Kidney epithelial cell (primary cell): ENCODE measurements at regions not wholly inside any gene's neighbourhood (a gene's known extent, or its start where the extent isn't known, plus 50 kb on each side); places are given as distances from the start of the nearest gene placed in this dataset.

Experiments
- DNase-seq: peaks from one replicate; pipeline ENCODE4 v3.0.0-alpha.2; 2010; ENCODE audit warnings: low read depth
- H3K27me3 ChIP-seq: 2 replicates; pipeline ENCODE4 v1.6.0; 2011; ENCODE audit warnings: low read length; ENCODE audit not compliant: control insufficient read depth, insufficient read depth
- H3K36me3 ChIP-seq: 2 replicates; pipeline ENCODE4 v1.5.1; 2011; ENCODE audit warnings: low read length; ENCODE audit not compliant: control insufficient read depth, insufficient read depth
- H3K4me3 ChIP-seq: 2 replicates; pipeline ENCODE4 v1.5.1; 2011; ENCODE audit warnings: low read depth, mild to moderate bottlenecking, control low read depth, low read length
- TF ChIP-seq, protein P1 (sequence below): IDR thresholded peaks from 2 replicates; pipeline ENCODE4 v1.5.1; 2011; ENCODE audit warnings: mild to moderate bottlenecking, moderate library complexity, low read length, control low read depth, inconsistent platforms; ENCODE audit not compliant: insufficient read depth, poor library complexity, severe bottlenecking

DNA sequence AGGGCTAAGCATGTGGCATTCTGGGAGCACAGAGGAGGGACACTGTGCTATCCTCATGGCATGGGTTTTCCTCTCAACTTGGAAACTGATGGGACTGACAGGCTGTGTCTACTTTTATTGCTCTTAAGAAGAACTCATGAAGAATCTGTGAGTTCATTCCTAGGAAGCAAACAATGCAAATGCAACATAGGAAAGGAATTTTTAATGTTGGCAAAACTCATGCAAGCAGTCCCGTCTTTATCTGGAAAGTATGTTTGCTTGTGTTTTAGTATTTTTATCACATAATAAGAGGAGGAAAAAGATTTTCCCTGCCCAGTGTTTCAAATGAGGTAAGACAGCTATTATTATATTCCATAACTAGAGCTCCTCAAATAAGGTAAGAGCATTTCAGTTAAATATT lies 89.7 kb downstream of the TRIM42 start:
- Histone ChIP-seq H3K4me3 (no peak overlapping the region), H3K27me3 (no peaks in the 10 kb centered on the region), H3K36me3 (no peaks in the 10 kb centered on the region)
- TF ChIP-seq, protein P1, sequence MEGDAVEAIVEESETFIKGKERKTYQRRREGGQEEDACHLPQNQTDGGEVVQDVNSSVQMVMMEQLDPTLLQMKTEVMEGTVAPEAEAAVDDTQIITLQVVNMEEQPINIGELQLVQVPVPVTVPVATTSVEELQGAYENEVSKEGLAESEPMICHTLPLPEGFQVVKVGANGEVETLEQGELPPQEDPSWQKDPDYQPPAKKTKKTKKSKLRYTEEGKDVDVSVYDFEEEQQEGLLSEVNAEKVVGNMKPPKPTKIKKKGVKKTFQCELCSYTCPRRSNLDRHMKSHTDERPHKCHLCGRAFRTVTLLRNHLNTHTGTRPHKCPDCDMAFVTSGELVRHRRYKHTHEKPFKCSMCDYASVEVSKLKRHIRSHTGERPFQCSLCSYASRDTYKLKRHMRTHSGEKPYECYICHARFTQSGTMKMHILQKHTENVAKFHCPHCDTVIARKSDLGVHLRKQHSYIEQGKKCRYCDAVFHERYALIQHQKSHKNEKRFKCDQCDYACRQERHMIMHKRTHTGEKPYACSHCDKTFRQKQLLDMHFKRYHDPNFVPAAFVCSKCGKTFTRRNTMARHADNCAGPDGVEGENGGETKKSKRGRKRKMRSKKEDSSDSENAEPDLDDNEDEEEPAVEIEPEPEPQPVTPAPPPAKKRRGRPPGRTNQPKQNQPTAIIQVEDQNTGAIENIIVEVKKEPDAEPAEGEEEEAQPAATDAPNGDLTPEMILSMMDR: no peak
- no peak for DNase-seq

DNA sequence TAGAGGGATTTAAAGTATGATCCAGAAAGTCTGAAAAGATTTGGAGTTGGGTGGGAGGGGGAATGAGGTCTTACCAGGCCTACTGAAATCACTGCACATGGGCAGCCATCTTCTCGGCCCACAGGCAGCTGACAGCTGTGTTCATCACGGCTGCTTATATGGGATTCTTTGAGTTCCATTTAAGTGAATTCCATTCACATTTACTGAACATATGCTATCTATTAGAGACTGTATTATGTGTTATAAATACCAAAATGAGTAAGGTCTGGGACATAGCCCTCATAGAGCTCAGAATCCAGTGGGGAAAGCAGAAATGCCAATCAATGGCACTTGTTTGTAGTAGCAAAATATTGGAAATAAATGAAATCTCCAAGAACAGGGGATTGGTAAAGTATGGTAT lies 91.1 kb downstream of the TRIM42 start:
- H3K36me3 ChIP-seq: no peaks in the 10 kb centered on the region
- H3K27me3 ChIP-seq: no peaks in the 10 kb centered on the region
- no peak for DNase-seq
- no peak overlapping the region for H3K4me3 ChIP-seq
- TF ChIP-seq, protein P1: no peak

DNA sequence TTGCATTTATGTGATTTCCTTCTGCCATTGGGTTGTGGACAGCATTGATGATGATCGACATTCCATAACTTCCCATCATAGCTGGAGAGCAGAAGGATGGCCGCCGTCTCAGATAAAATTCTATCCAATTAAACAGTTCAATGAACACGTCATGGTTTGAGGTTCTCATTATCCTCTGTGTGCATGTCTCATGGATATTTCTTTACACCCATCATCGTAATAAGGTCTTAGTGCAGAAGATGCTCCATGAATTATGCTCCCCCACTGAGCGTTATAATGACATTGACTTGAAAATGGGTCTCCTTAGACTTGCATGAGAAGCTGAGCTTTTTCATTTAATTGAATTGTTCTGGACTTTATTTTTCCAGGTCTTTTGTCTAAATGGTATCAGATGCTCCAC lies 92.1 kb downstream of the TRIM42 start:
- TF ChIP-seq, protein P1: no peak
- Histone ChIP-seq H3K36me3 (no peaks in the 10 kb centered on the region), H3K27me3 (no peaks in the 10 kb centered on the region), H3K4me3 (no peak overlapping the region)
- DNase-seq: no peak

DNA sequence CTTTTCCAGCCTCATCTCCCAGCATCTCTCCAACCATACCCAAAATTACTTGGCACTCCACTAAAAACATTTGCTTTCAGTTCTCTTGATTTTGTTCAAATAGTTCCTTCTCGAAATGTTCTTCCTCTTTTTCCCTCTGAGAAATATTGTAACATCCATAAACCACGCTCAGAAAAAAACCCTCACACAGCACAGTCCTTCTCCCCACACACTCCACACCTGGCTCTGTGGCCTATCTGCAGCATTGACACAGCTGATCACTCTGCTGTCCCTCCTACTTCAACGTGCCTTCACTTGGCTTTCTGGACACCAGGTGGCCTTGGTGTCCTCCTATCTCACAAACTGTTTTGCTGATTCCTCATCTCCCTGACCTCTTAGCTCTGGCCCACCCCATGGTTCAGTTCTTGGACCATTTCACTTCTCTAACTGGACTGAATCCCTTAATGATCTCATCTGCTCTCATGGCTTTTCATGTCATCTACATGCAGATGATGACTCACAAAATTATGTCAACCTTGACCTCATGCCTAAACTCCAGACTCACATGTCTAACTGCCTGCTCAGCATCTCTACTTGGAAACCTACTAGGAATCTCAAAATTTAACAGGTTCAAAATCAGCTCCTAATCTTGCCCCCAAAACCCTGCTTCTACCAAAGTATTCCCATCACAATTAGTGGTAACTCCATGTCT lies 93.3 kb downstream of the TRIM42 start:
- Histone ChIP-seq H3K4me3 (no peak overlapping the region), H3K27me3 (no peaks in the 10 kb centered on the region), H3K36me3 (no peaks in the 10 kb centered on the region)
- DNase-seq: no peak
- TF ChIP-seq, protein P1: no peak

DNA sequence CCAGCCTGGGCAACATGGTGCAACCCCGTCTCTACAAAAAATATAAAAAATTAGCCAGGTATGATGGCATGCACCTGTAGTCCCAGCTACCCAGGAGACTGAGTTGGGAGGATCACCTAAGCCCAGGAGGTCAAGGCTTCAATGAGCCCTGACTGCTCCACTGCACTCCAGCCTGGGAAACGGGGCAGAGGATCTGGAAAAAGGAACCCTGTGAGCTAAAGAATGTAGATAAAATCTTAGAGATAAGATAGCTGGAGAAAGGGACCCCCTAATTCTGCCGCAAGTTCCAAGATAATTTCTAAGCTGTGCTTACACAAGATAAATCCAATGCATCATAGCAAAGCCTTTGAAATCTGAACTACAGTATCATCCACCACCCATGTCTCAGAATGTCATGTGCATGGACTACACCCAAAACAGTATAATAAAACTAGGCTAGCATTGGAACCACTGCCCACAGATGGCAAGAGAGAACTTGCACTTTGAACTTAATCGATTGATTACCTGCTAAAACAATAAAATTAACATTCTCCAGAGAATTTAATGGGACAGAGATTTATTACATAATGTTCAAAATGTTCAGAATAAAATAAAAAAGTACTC lies 99.9 kb downstream of the TRIM42 start:
- DNase-seq: no peak
- Histone ChIP-seq H3K27me3 (no peaks in the 10 kb centered on the region), H3K4me3 (no peak overlapping the region), H3K36me3 (no peaks in the 10 kb centered on the region)
- TF ChIP-seq, protein P1: no peak

DNA sequence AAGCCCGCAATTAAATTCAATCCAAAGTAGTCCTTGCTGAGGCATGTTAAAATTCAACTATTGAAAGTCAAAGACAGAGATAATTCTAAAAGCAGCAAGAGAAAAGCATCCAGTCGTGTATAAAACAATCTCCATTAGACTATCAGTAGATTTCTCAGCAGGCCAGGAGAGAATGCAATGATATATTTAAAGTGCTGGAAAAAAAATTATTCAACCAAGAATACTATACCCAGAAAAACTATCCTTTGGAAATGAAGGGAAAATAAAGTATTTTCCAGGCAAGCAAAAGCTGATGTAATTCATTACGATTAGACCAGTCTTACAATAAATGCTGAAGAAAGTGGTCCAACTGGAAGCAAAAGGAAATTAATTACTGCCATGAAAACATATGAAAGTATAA lies 113.5 kb downstream of the TRIM42 start:
- TF ChIP-seq, protein P1: no peak
- no peak for DNase-seq
- Histone ChIP-seq H3K27me3 (no peaks in the 10 kb centered on the region), H3K36me3 (no peaks in the 10 kb centered on the region), H3K4me3 (no peak overlapping the region)
